ENCODE measurements at regions not wholly inside any gene's neighbourhood (a gene's known extent, or its start where the extent isn't known, plus 50 kb on each side); places are given as distances from the start of the nearest gene placed in this dataset.

- no peak for DNase-seq
Measured at GRCh38 chr11:127919206-127920000, 668.0 kb downstream of the ETS1 start.

GRCh38 chr11:127902382-127902781 is 685.0 kb downstream of the ETS1 start:
- DNase-seq: no peak

GRCh38 chr11:127898422-127899365 is 688.7 kb downstream of the ETS1 start:
- DNase-seq: no peak

GRCh38 chr11:127895776-127896175 is 691.6 kb downstream of the ETS1 start:
- no peak for DNase-seq

GRCh38 chr11:127894316-127894715 is 693.0 kb downstream of the ETS1 start:
- DNase-seq: no peak

- DNase-seq: no peak
Measured at GRCh38 chr11:127890030-127890615, 697.2 kb downstream of the ETS1 start.

- no peak for DNase-seq
Measured at GRCh38 chr11:127888386-127888785, 699.0 kb downstream of the ETS1 start.

GRCh38 chr11:127875131-127875530 is 712.2 kb downstream of the ETS1 start:
- DNase-seq: no peak

GRCh38 chr11:127873478-127873877 is 713.9 kb downstream of the ETS1 start:
- DNase-seq: no peak

GRCh38 chr11:127866109-127866508 is 721.2 kb downstream of the ETS1 start:
- DNase-seq: no peak

- no peak for DNase-seq
Measured at GRCh38 chr11:127864861-127865260, 722.5 kb downstream of the ETS1 start.

- DNase-seq: no peak
Measured at GRCh38 chr11:127862406-127862805, 725.0 kb downstream of the ETS1 start.

- DNase-seq: no peak
Measured at GRCh38 chr11:127859941-127860354, 727.4 kb downstream of the ETS1 start.

GRCh38 chr11:127844876-127845275 is 742.5 kb downstream of the ETS1 start:
- DNase-seq: no peak

GRCh38 chr11:127843483-127844396 is 743.6 kb downstream of the ETS1 start:
- DNase-seq: peak; percentile 39

- no peak for DNase-seq
Measured at GRCh38 chr11:127825183-127825582, 762.2 kb downstream of the ETS1 start.

- no peak for DNase-seq
Measured at GRCh38 chr11:127818625-127819024, 768.7 kb downstream of the ETS1 start.

GRCh38 chr11:127816962-127817361 is 770.4 kb downstream of the ETS1 start:
- no peak for DNase-seq

- DNase-seq: no peak
Measured at GRCh38 chr11:127815331-127815730, 772.0 kb downstream of the ETS1 start.

GRCh38 chr11:127806501-127806900 is 780.9 kb downstream of the ETS1 start:
- DNase-seq: no peak

GRCh38 chr11:127805771-127806170 is 781.6 kb downstream of the ETS1 start:
- no peak for DNase-seq

GRCh38 chr11:127804747-127805400 is 782.5 kb downstream of the ETS1 start:
- DNase-seq: no peak
